ENCODE measurements at regions not wholly inside any gene's neighbourhood (a gene's known extent, or its start where the extent isn't known, plus 50 kb on each side); places are given as distances from the start of the nearest gene placed in this dataset.

GRCh38 chr6:14364370-14364769 lies 246.8 kb downstream of the CD83 start:
- TF ChIP-seq CTCF (IDR thresholded peaks at IDR 0.05), result no peak
- TF ChIP-seq POLR2A (IDR thresholded peaks at IDR 0.05), result no peak

All from body of pancreas (tissue), 4 donors.